Omental fat pad (tissue), 3 donors: ENCODE measurements at regions not wholly inside any gene's neighbourhood (a gene's known extent, or its start where the extent isn't known, plus 50 kb on each side); places are given as distances from the start of the nearest gene placed in this dataset.

Experiments
- ATAC-seq: fragments of 150-250 bp; one replicate; pipeline ENCODE4 v1.9.1; 2016; ENCODE audit warnings: mild to moderate bottlenecking, moderate library complexity; ENCODE audit not compliant: low FRiP score
- DNase-seq: peaks from one replicate; pipeline ENCODE4 v3.0.0-alpha.2; 2019; ENCODE audit warnings: low spot score
- CTCF ChIP-seq, 3 donors: fragments of 450-650 bp; IDR thresholded peaks; one replicate each; pipeline ENCODE4 v1.5.1; 2016 to 2017; ENCODE audit warnings: antibody characterized with exemption in 3 of 3, mild to moderate bottlenecking in 3 of 3, moderate library complexity in 2 of 3

- ATAC-seq (no peak), DNase-seq (no peak)
- no peak for TF ChIP-seq CTCF (IDR thresholded peaks at IDR 0.05)
These were observed 310.8 kb downstream of the DRD1 start for GRCh38 chr5:175133185-175133584.

GRCh38 chr5:175131432-175131831 lies 312.6 kb downstream of the DRD1 start:
- ATAC-seq (no peak), DNase-seq (no peak)
- no peak for TF ChIP-seq CTCF (IDR thresholded peaks at IDR 0.05)

- DNase-seq, result no peak
- no peak for ATAC-seq
- no peak for TF ChIP-seq CTCF (IDR thresholded peaks at IDR 0.05)
These were observed 314.4 kb downstream of the DRD1 start for GRCh38 chr5:175129619-175130018.

- no peak for ATAC-seq
- DNase-seq, result no peak
- TF ChIP-seq CTCF (IDR thresholded peaks at IDR 0.05), result no peak
These were observed 314.9 kb downstream of the DRD1 start for GRCh38 chr5:175129121-175129520.

GRCh38 chr5:175124821-175125220 lies 319.2 kb downstream of the DRD1 start:
- no peak for DNase-seq
- TF ChIP-seq CTCF (IDR thresholded peaks at IDR 0.05), result no peak
- ATAC-seq, result no peak

- ATAC-seq (no peak), DNase-seq (no peak)
- no peak for TF ChIP-seq CTCF (IDR thresholded peaks at IDR 0.05)
These were observed 319.6 kb downstream of the DRD1 start for GRCh38 chr5:175124251-175124813.

- TF ChIP-seq CTCF (IDR thresholded peaks at IDR 0.05), result no peak
- no peak for DNase-seq
- no peak for ATAC-seq
These were observed 320.4 kb downstream of the DRD1 start for GRCh38 chr5:175123542-175123941.
